ENCODE measurements at regions not wholly inside any gene's neighbourhood (a gene's known extent, or its start where the extent isn't known, plus 50 kb on each side); places are given as distances from the start of the nearest gene placed in this dataset.

DNA sequence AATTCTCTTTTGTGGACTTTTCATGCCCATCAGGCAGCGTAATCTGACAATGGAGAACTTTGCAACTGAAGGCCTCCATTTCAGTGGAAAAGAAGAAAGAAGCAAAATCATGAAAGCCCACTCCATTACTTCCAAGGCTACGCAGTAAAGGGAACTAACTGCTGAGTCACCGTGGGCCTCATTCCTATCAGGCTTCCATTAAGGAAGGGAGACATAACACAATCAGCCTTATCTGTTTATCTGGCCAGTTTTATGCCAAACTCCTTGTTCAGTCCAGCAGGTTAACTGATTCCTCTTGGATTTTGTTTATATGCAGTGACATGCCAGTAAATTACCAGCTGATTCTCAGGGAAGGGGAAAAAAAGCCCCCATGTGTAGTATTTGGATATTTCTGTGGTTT is 56.8 kb upstream of the KATNAL1 start:
- TF ChIP-seq, protein P1, sequence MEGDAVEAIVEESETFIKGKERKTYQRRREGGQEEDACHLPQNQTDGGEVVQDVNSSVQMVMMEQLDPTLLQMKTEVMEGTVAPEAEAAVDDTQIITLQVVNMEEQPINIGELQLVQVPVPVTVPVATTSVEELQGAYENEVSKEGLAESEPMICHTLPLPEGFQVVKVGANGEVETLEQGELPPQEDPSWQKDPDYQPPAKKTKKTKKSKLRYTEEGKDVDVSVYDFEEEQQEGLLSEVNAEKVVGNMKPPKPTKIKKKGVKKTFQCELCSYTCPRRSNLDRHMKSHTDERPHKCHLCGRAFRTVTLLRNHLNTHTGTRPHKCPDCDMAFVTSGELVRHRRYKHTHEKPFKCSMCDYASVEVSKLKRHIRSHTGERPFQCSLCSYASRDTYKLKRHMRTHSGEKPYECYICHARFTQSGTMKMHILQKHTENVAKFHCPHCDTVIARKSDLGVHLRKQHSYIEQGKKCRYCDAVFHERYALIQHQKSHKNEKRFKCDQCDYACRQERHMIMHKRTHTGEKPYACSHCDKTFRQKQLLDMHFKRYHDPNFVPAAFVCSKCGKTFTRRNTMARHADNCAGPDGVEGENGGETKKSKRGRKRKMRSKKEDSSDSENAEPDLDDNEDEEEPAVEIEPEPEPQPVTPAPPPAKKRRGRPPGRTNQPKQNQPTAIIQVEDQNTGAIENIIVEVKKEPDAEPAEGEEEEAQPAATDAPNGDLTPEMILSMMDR (IDR thresholded peaks at IDR 0.05): no peak
- no peak for TF ChIP-seq POLR2A (IDR thresholded peaks at IDR 0.05)
- no peak for DNase-seq
- Histone ChIP-seq H3K27me3 (no peaks in the 10 kb centered on the region), H3K27ac (no peak overlapping the region), H3K4me3 (no peak overlapping the region), H3K4me1 (no peaks in the 10 kb centered on the region), H3K36me3 (no peaks in the 10 kb centered on the region), H3K9me3 (no peaks in the 10 kb centered on the region)

DNA sequence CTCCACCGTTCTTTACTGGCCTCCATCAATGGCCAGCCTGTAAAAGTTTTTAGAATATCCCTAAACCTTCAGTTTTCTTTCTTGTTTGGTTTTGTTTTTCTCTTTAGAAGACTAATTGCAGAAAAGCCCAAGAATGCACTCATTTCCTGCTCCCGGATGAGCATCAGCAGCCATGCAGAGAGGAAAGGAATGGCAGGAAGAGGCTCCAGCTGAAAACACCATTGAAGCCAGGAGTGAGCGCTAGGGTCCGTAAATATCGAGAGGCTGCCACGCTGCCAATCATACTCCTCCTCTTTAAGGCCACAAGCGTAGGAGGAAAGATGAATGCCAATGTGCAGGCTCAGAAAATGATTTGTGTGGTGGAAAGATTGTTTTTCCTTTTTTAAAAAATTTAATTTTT is 57.4 kb upstream of the UBE2L5 start:
- Histone ChIP-seq H3K9me3 (no peaks in the 10 kb centered on the region), H3K4me1 (no peaks in the 10 kb centered on the region), H3K36me3 (no peaks in the 10 kb centered on the region), H3K27me3 (no peaks in the 10 kb centered on the region), H3K27ac (no peak overlapping the region), H3K4me3 (no peak overlapping the region)
- no peak for TF ChIP-seq POLR2A (IDR thresholded peaks at IDR 0.05)
- TF ChIP-seq, protein P1 (IDR thresholded peaks at IDR 0.05): no peak
- DNase-seq: no peak

DNA sequence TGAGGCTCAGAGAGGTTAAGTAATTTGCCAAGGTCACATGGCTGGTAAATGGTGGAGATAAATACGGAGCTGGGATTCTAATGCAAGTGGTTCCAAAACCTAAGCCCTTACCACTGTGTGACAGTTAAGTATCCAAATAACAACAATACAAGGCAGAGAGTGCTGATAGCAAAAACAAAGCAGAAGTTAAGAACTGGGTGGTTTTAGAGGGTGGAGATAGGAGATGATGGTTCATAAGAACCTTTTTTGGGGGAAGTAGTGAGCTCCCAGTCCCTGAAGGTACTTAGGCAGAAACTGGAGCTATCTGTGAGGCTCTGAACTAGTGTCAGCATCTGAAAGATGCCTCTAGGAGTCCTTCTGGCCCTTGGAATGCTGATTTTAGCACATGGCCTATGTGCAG is 56.2 kb upstream of the UBE2L5 start:
- H3K27ac ChIP-seq: no peak overlapping the region
- no peak for DNase-seq
- H3K4me1 ChIP-seq: peaks cover 0 to 7% (median 3%) of the 10 kb centered on the region in 4 donors
- H3K4me3 ChIP-seq: no peak overlapping the region
- TF ChIP-seq, protein P1 (IDR thresholded peaks at IDR 0.05): no peak
- TF ChIP-seq POLR2A (IDR thresholded peaks at IDR 0.05): no peak
- H3K36me3 ChIP-seq: no peaks in the 10 kb centered on the region
- no peaks in the 10 kb centered on the region for H3K9me3 ChIP-seq
- H3K27me3 ChIP-seq: no peaks in the 10 kb centered on the region

DNA sequence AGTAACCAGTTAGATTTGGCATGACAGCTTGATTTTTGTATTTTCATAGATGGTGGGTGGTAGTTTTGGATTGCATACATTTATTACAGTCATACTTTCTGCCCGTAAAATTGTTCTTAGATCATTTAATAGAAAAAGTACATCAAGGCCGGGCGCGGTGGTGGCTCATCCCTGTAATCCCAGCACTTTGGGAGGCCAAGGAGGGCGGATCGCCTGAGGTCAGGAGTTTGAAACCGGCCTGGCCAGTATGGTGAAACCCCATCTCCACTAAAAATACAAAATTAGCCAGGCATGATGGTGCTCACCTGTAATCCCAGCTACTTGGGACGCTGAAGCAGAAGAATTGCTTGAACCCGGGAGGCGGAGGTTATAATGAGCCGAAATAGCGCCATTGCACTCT is 55.0 kb upstream of the UBE2L5 start:
- no peaks in the 10 kb centered on the region for H3K36me3 ChIP-seq
- TF ChIP-seq, protein P1 (IDR thresholded peaks at IDR 0.05): no peak
- no peak for TF ChIP-seq POLR2A (IDR thresholded peaks at IDR 0.05)
- no peaks in the 10 kb centered on the region for H3K9me3 ChIP-seq
- no peaks in the 10 kb centered on the region for H3K27me3 ChIP-seq
- H3K27ac ChIP-seq: no peak overlapping the region
- no peak for DNase-seq
- peaks cover 0 to 11% (median 6%) of the 10 kb centered on the region in 4 donors for H3K4me1 ChIP-seq
- H3K4me3 ChIP-seq: no peak overlapping the region

DNA sequence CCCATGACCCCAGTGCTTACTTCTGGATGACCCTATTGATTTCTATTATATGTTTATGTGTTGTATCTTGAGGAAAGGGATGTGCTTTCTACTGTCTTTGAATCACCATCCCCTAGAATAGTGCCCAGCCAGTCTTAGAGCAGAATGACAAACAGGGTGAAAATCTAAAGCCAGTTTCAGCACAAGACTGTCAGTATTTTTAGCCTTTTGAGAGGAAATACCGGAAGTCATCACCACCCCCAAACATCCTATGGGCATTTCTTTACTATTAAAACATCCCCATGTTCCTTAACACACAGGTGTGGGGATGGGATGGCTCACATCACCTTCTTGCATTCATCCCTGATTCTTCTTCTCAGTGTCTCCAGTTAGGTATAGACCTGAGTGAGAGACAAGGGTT is 52.1 kb upstream of the UBE2L5 start:
- Histone ChIP-seq H3K36me3 (no peaks in the 10 kb centered on the region), H3K9me3 (no peaks in the 10 kb centered on the region), H3K4me3 (no peak overlapping the region), H3K27me3 (no peaks in the 10 kb centered on the region), H3K27ac (peak overlapping the region in 2 of 4 donors; percentile 76 to 82), H3K4me1 (peaks cover 0 to 30% (median 17%) of the 10 kb centered on the region in 4 donors)
- DNase-seq: no peak
- no peak for TF ChIP-seq POLR2A (IDR thresholded peaks at IDR 0.05)
- TF ChIP-seq, protein P1 (IDR thresholded peaks at IDR 0.05): no peak

DNA sequence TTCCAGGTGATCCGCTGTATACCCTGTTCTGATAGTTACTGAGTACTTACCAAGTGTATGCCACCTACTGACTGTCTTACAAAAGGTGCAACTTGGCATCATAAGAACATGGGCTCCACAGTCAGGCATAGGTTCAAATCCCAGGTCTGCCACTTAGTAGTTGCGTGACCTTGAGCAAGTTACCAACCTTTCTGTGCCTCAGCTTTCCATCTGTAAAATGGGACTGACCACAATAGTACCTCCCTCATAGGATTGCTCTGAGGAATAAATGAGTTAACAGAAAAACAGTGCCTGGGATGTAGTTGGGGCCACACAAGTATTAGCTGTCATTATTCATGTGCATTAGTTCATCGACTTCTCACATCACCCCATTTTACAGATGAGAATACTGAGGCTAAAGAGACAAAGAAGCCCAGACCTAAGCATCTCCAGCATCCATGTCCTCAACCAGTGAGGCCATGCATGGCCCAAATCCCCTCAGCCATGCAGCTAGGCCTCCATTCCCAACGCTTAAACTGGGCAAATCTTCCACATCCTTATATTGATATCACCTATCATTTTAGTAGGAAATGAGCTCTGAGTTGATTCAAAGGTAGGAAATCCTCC is 51.3 kb upstream of the UBE2L5 start:
- no peak for TF ChIP-seq POLR2A (IDR thresholded peaks at IDR 0.05)
- TF ChIP-seq, protein P1 (IDR thresholded peaks at IDR 0.05): no peak
- Histone ChIP-seq H3K4me1 (peaks cover 0 to 33% (median 21%) of the 10 kb centered on the region in 4 donors), H3K27me3 (no peaks in the 10 kb centered on the region), H3K4me3 (no peak overlapping the region), H3K9me3 (no peaks in the 10 kb centered on the region), H3K27ac (peak overlapping the region; percentile 54 to 82 (median 72)), H3K36me3 (no peaks in the 10 kb centered on the region)
- no peak for DNase-seq
